Ovary (tissue), 3 donors: ENCODE measurements at regions not wholly inside any gene's neighbourhood (a gene's known extent, or its start where the extent isn't known, plus 50 kb on each side); places are given as distances from the start of the nearest gene placed in this dataset.

Experiments used
- EP300 ChIP-seq: sonication (generic); formaldehyde crosslinking; IDR thresholded peaks from one replicate; pipeline ENCODE4 v1.6.1; 2017; ENCODE audit warnings: antibody characterized with exemption
- POLR2A ChIP-seq: fragments of 450-650 bp; IDR thresholded peaks from one replicate; pipeline ENCODE4 v1.6.1; 2017; ENCODE audit warnings: antibody characterized with exemption, mild to moderate bottlenecking, moderate library complexity
- TF ChIP-seq, protein P1 (sequence below), 3 donors: fragments of 450-650 bp in 2 of 3; fragments of 200-600 bp in 1 of 3; IDR thresholded peaks; one replicate each; pipeline versions ENCODE4 v1.5.1 to v1.8.0; 2016 to 2022; ENCODE audit warnings: antibody characterized with exemption in 3 of 3, mild to moderate bottlenecking in 1 of 3
- donor health status: DM: no; HTN: no; CAD: no.

DNA sequence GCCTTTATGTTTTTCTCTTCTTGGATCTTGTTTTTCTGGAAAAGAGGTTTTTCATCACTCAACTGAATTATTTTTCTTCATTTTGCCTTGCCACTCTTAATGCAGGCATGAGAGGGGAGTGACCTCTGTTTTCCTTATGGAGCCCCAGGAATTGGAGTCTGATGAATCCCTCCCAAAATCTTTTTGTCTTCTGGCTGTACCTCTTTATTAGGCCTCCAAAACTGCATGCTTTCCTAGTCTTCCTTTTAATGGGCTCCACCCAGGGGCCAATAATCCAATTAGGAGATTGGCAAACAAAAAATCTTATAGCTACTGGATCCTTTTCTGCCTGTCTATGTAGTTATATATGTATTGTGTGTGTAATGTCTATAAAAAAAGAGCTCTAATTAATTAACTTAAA, 192.4 kb upstream of the PEX5L start:
- TF ChIP-seq, protein P1, sequence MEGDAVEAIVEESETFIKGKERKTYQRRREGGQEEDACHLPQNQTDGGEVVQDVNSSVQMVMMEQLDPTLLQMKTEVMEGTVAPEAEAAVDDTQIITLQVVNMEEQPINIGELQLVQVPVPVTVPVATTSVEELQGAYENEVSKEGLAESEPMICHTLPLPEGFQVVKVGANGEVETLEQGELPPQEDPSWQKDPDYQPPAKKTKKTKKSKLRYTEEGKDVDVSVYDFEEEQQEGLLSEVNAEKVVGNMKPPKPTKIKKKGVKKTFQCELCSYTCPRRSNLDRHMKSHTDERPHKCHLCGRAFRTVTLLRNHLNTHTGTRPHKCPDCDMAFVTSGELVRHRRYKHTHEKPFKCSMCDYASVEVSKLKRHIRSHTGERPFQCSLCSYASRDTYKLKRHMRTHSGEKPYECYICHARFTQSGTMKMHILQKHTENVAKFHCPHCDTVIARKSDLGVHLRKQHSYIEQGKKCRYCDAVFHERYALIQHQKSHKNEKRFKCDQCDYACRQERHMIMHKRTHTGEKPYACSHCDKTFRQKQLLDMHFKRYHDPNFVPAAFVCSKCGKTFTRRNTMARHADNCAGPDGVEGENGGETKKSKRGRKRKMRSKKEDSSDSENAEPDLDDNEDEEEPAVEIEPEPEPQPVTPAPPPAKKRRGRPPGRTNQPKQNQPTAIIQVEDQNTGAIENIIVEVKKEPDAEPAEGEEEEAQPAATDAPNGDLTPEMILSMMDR (IDR thresholded peaks at IDR 0.05) = no peak
- TF ChIP-seq EP300 (no peak), POLR2A (no peak)
